ENCODE measurements at regions not wholly inside any gene's neighbourhood (a gene's known extent, or its start where the extent isn't known, plus 50 kb on each side); places are given as distances from the start of the nearest gene placed in this dataset.
"Not testable (repeated sequence)": the region's sequence is repeated elsewhere in the genome, so short reads cannot be mapped to it uniquely, and the experiment has no call there.

DNA sequence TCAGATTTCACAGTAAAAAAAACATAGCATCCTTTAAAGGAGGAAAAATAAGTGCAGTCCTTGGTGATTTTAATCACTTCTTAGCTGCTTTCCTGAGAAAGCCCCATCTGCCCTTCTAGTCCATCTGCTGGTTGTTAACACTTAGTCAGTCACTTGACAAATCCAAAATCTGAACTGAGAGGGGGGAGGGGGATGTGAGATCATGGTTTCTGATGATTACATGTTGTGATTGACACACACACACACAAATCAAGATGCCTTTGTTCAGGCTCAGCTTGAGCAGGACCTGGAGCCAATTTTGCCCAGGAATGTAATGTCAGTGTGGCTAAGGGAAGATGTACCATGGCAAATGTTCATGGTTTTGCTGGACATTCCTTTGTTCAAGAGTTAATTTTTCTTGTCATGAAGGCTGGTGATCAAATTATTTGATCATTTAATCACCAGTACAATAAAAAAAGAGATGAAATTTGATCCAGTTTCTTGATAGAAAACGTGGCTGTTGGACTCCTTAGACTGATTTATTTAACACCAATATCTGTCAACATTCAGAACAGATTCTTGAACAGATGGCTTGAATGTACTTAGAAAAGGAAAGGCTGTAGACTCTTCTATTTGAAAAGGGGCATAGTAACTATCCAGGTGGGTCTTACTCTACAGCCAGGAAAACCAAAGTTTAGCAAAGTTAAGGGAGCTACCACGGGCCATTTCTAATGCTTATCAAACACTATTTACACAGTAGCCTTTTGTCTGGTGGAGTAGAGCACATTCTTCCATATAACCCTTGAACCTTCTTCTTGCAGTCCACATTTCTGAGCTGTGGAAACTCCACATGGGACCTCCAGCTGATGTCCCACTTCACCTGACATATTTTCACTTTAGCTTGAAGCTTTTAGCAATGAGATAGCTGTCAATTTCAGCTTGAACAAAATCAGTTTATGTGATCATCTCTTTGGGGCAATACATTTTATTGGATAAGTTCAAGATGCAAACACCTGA, 408.7 kb downstream of the PIK3C3 start:
- no peak for DNase-seq (ENCODE audit: low read depth in 1 of 2, low spot score in 1 of 2)
- in situ Hi-C loops (cut with HindIII; ENCODE audit: low pct_unique_long_range_greater_than_20kb, low sequenced_read_pairs): no loop called here
- TF ChIP-seq JUND (IDR thresholded peaks at IDR 0.05; ENCODE audit: low read depth): no peak

DNA sequence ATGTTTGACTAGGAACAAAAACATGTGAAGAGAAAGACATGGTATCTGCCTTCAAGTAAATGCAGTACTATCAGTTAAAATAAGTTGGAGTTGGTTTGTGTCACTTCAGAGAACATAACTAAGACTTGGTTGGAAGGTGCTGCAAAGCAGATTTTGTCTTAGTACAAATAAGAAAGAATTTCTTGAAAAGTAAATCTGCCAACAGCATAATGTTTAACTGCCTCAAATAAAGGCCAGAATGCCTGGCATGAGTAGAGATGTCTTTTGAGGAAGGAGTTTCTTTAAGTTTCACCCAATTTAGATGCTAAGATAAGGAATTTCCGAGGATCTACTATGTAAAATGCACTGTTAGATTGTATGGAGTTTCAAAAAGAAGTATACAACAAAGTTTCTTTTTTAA, 409.7 kb downstream of the PIK3C3 start:
- in situ Hi-C loops (cut with HindIII; ENCODE audit: low pct_unique_long_range_greater_than_20kb, low sequenced_read_pairs): no loop called here
- DNase-seq (ENCODE audit: low read depth in 1 of 2, low spot score in 1 of 2): no peak
- no peak for TF ChIP-seq JUND (IDR thresholded peaks at IDR 0.05; ENCODE audit: low read depth)

DNA sequence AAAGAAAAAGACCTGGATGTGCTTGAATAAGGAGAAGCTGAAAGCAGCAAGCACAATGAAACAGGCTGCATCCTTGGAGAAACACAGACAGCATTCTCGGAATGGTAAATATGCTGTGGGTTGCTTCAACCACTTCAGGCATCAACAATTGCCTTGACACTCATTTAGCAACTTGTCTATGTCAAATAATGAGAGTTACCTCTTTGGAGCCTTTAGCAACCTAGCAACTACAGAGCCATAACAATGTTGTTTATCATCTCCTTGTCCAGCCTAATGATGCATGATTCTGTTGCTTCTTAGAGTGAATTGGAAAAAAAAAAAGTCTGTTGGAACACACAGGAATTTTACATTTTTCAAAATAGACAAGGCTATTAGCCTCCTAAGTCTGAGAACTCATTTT, 410.6 kb downstream of the PIK3C3 start:
- in situ Hi-C loops (cut with HindIII; ENCODE audit: low pct_unique_long_range_greater_than_20kb, low sequenced_read_pairs): no loop called here
- TF ChIP-seq JUND (IDR thresholded peaks at IDR 0.05; ENCODE audit: low read depth): no peak
- DNase-seq (ENCODE audit: low read depth in 1 of 2, low spot score in 1 of 2): no peak

DNA sequence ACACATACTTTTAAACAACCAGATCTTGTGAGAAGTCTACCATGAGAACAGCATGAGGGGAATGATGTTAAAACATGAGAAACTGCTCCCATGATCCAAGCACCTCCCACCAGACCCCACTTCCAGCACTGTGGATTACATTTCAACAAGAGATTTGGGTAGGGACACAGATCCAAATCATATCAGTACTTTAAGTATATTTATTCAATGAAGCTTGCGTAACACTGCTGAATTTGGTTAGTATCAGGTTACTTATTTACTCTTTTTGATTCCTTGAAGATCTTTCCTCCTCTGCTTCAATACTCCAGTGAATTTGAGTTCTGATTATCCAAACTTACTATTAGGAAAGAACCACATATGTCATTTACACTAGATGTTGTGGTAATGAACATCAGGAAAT, 418.6 kb downstream of the PIK3C3 start:
- no peak for TF ChIP-seq JUND (IDR thresholded peaks at IDR 0.05; ENCODE audit: low read depth)
- DNase-seq (ENCODE audit: low read depth in 1 of 2, low spot score in 1 of 2): no peak
- in situ Hi-C loops (cut with HindIII; ENCODE audit: low pct_unique_long_range_greater_than_20kb, low sequenced_read_pairs): no loop called here

DNA sequence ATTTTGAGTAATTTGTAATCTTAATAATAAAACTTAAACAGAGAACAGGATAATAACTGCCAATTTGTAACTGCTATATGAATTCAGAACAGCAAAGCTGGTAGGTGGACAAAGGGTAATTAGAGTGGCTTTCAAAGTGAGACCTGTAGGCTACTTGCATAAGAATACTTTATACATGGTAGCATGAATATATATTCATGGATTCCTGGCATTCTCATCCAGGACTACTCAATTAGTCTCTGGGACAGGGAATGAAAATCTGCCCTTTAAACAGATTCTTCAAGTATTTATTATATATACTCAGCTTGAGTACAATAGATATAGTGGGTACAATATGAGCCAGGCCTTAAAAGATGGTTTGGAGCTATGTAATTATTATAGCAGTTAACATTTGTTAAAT, 419.9 kb downstream of the PIK3C3 start:
- in situ Hi-C loops (cut with HindIII; ENCODE audit: low pct_unique_long_range_greater_than_20kb, low sequenced_read_pairs): no loop called here
- TF ChIP-seq JUND (IDR thresholded peaks at IDR 0.05; ENCODE audit: low read depth): no peak
- DNase-seq (ENCODE audit: low read depth in 1 of 2, low spot score in 1 of 2): no peak

DNA sequence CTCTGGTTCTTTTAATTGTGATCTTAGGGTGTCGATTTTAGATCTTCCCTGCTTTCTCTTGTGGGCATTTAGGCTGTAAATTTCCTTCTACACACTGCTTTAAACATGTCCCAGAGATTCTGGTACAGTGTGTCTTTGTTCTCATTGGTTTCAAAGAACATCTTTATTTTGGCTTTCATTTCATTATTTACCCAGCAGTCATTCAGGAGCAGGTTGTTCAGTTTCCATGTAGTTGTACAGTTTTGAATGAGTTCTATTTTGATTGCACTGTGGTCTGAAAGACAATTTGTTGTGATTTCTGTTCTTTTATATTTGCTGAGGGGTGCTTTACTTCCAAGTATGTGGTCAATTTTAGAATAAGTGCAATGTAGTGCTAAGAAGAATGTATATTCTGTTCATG, 423.8 kb downstream of the PIK3C3 start:
- DNase-seq (ENCODE audit: low read depth in 1 of 2, low spot score in 1 of 2); in situ Hi-C loops (cut with HindIII; ENCODE audit: low pct_unique_long_range_greater_than_20kb, low sequenced_read_pairs): not testable (repeated sequence)

DNA sequence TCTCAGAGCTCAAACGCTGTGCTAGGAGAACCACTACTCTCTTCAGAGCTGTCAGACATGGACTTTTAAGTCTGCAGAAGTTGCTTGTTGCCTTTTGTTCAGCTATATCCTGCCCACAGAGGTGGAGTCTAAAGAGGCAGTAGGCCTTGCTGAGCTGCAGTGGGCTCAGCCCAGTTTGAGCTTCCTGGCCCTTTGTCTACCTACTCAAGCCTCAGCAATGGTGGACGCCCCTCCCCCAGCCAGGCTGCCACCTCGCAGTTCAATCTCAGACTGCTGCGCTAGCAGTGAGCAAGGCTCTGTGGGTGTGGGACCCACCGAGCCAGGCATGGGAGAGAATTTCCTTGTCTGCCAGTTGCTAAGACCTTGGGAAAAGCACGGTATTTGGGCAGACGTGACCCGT, 426.2 kb downstream of the PIK3C3 start:
- in situ Hi-C loops (cut with HindIII; ENCODE audit: low pct_unique_long_range_greater_than_20kb, low sequenced_read_pairs); DNase-seq (ENCODE audit: low read depth in 1 of 2, low spot score in 1 of 2): not testable (repeated sequence)

DNA sequence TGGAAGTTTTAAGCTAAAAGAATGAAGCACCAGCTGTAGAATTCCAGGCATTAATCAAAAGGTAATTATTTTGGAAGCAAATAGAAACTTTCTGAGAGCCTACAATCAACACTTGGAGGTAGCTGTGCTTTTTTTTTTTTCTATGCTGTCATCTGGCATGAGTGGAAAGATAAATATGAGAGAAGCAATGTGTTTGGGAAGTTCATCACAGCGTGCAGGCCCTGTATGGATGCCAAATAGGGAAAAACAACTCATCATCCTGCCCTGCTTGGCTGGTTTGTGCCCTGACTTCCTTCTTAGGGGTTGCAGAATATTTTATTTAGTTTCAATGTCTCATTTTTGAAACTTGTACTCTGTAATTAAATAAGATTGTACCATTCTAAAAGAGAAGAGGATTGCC, 437.4 kb downstream of the PIK3C3 start:
- TF ChIP-seq JUND (IDR thresholded peaks at IDR 0.05; ENCODE audit: low read depth): no peak
- no peak for DNase-seq (ENCODE audit: low read depth in 1 of 2, low spot score in 1 of 2)
- in situ Hi-C loops (cut with HindIII; ENCODE audit: low pct_unique_long_range_greater_than_20kb, low sequenced_read_pairs): no loop called here

DNA sequence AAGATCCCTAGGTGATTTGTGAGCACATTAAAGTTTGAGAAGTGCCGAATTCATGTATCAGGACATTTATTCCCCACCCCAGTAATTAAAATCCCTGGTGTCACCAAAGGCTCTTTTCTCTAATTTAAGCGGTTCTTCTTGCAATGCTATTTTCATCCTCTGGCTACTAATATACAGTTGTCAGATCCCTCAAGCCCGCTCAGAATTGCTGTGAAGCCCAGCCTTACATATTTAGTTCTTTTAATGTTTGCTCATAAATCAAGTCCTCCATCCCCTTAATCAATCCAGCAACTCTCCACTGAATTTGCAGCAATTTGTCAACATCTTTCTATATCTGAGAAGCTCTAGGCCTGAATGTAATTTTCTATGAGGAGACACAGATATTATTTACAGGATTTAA, 437.9 kb downstream of the PIK3C3 start:
- TF ChIP-seq JUND (IDR thresholded peaks at IDR 0.05; ENCODE audit: low read depth): no peak
- in situ Hi-C loops (cut with HindIII; ENCODE audit: low pct_unique_long_range_greater_than_20kb, low sequenced_read_pairs): no loop called here
- no peak for DNase-seq (ENCODE audit: low read depth in 1 of 2, low spot score in 1 of 2)

DNA sequence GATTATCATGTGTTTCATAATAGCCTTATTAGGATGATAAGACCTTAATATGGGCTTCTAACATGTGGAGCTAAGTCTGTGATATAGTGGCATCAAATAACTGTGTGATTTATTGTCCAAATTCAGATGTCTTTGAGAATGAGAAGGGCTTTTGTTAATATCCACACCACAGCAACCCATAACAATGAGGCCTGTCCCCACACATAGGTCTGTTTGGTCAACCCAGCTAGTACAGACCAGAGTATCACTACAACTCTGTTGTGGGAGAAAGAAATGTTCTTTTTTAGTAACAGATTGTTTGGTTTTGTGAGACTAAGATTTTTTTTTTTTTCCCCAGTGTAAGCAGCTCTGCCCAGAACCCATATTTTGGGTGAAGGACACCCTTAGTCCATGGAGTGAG, 439.2 kb downstream of the PIK3C3 start:
- DNase-seq (ENCODE audit: low read depth in 1 of 2, low spot score in 1 of 2): no peak
- TF ChIP-seq JUND (IDR thresholded peaks at IDR 0.05; ENCODE audit: low read depth): no peak
- in situ Hi-C loops (cut with HindIII; ENCODE audit: low pct_unique_long_range_greater_than_20kb, low sequenced_read_pairs): no loop called here

DNA sequence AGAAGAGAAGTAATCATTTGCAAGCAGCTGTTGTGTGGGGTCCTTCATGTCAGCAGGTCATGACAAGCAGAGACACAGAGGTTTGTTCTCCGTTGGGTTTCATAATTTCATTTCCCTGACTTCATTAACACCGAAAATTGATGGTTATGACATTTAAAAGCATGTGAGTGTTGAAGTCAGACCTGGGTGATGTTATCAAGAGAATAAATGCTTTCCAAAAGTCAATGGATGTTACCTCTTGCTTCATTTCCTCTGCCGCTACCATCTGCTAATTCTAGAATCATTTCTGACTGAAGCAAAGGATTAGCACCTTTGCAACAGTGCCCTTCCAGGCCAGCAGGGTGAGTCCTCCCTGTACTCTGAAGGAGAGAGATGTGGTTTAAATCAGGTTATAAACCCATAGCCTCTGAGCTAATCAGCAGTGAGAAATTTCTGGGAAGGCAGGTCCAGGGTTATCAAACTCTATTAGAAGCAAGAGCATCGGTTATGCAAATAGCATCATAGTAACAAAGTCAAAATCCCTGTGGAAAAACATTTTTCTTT, 446.2 kb downstream of the PIK3C3 start:
- in situ Hi-C loops (cut with HindIII; ENCODE audit: low pct_unique_long_range_greater_than_20kb, low sequenced_read_pairs): no loop called here
- DNase-seq (ENCODE audit: low read depth in 1 of 2, low spot score in 1 of 2): no peak
- no peak for TF ChIP-seq JUND (IDR thresholded peaks at IDR 0.05; ENCODE audit: low read depth)

DNA sequence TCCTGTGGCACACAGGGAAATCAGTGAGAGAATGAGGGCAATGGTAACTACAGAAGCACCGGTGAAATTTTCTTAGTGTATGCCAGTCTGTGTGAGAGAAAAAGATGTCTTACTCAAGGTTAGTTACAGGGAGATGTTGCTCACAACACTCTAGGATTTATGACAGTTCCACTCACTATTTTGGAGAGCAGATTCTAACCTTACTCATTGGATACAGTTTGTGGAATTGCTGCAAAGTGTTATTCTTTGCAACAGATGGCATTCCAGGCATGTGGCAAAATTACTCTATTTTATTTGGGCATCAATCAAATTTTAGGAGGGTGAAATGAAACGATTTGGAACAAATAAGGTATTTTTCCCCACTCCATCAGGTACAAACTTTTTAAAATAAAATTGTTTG, 449.1 kb downstream of the PIK3C3 start:
- DNase-seq (ENCODE audit: low read depth in 1 of 2, low spot score in 1 of 2): no peak
- in situ Hi-C loops (cut with HindIII; ENCODE audit: low pct_unique_long_range_greater_than_20kb, low sequenced_read_pairs): no loop called here
- TF ChIP-seq JUND (IDR thresholded peaks at IDR 0.05; ENCODE audit: low read depth): no peak

DNA sequence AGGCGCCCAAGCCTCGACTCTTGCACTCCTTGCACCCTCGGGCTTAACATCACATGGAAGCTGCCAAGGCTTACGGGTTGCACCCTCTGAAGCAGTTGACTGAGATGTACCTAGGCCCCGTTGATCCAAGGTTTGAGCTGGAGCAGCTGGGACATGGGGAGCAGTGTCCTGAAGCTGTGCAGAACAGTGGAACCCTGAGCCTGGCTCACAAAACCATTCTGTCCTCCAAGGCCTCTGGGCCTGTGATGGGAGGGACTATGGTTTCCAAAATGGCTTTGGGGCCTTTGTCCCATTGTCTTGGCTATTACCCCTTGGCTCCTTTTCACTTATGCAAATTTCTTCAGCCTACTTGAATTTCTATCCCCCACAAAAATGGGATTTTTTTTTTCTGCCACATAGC, 454.0 kb downstream of the PIK3C3 start:
- no peak for TF ChIP-seq JUND (IDR thresholded peaks at IDR 0.05; ENCODE audit: low read depth)
- in situ Hi-C loops (cut with HindIII; ENCODE audit: low pct_unique_long_range_greater_than_20kb, low sequenced_read_pairs): no loop called here
- DNase-seq (ENCODE audit: low read depth in 1 of 2, low spot score in 1 of 2): no peak
